HCT116 (cell line): ENCODE measurements at regions not wholly inside any gene's neighbourhood (a gene's known extent, or its start where the extent isn't known, plus 50 kb on each side); places are given as distances from the start of the nearest gene placed in this dataset.

Source experiments
- ATAC-seq: fragments of 200-7000 bp; cut with Tn5 transposase; 2 replicates; pipeline ENCODE4 v1.9.1; 2020; ENCODE audit warnings: mild to moderate bottlenecking, moderate library complexity
- BruUV-seq: library from RNA; stranded (reverse); fragments of 400-500 nt; replicated peaks from 2 replicates; lab custom pipeline; 2021; lab: Mats Ljungman, UMichigan
- CTCF ChIA-PET: fragments of 300-600 bp; sonication (Branson Sonifier 250); formaldehyde crosslinking; loops from one replicate; lab custom pipeline; 2021; ENCODE audit warnings: antibody characterized with exemption; lab: Charles Lee
- POLR2A ChIA-PET: fragments of 300-600, 350-600 bp; sonication (Branson Sonifier 250); formaldehyde crosslinking; loops from one replicate; lab custom pipeline; 2021; ENCODE audit warnings: antibody characterized with exemption; lab: Charles Lee
- RAD21 ChIA-PET, 2 experiments: fragments of 300-600 bp; sonication (Branson Sonifier 250); formaldehyde crosslinking; loops; one replicate each; lab custom pipeline; 2023; ENCODE audit warnings: low total read pairs in 2 of 2; ENCODE audit not compliant: uncharacterized antibody in 2 of 2, unreplicated experiment in 2 of 2, low non-redundant PET in 1 of 2; lab: Charles Lee
- DNase-seq: peaks from one replicate; pipeline ENCODE4 v3.0.0-alpha.2; 2010; ENCODE audit warnings: low read depth, low spot score
- H2AFZ ChIP-seq: fragments of 200-600 bp; shearing (Covaris generic), sonication (generic); 2 replicates; pipeline ENCODE4 v1.6.1; 2017; ENCODE audit warnings: low read depth, mixed run types, mixed read lengths, antibody characterized with exemption, low read length; ENCODE audit not compliant: poor library complexity, severe bottlenecking
- H3K27ac ChIP-seq: 2 replicates; pipeline ENCODE4 v1.5.1; 2012; ENCODE audit warnings: low read depth, low read length
- H3K27me3 ChIP-seq: fragments of 200-600 bp; sonication (generic); 2 replicates; pipeline ENCODE4 v1.6.1; 2016; ENCODE audit warnings: mixed run types, low read length, mixed read lengths; ENCODE audit not compliant: insufficient read depth
- H3K36me3 ChIP-seq, 2 experiments: fragments of 200-500 bp in 1 of 2; fragments of 200-600 bp in 1 of 2; sonication (Bioruptor generic) in 1 of 2; sonication (generic) in 1 of 2; 2 replicates each; pipeline versions ENCODE4 v1.5.1 to v1.6.1; 2014 to 2016; ENCODE audit warnings: low read length in 2 of 2, inconsistent platforms in 1 of 2, mixed read lengths in 1 of 2, mixed run types in 1 of 2; ENCODE audit not compliant: insufficient read depth in 2 of 2, control insufficient read depth in 1 of 2
- H3K4me1 ChIP-seq, 2 experiments: fragments of 200-600 bp in 1 of 2; sonication (generic) in 1 of 2; 2 replicates each; pipeline versions ENCODE4 v1.5.1 to v1.6.1; 2012 to 2017; ENCODE audit warnings: low read length in 2 of 2, inconsistent platforms in 1 of 2, mild to moderate bottlenecking in 1 of 2, mixed read lengths in 1 of 2, mixed run types in 1 of 2, moderate library complexity in 1 of 2; ENCODE audit not compliant: insufficient read depth in 2 of 2, control insufficient read depth in 1 of 2
- H3K4me2 ChIP-seq: fragments of 200-600 bp; sonication (generic); 2 replicates; pipeline ENCODE4 v1.6.1; 2017; ENCODE audit warnings: mixed run types, low read length, mixed read lengths
- H3K4me3 ChIP-seq, 2 experiments: fragments of 200-600 bp in 1 of 2; sonication (generic) in 1 of 2; replicated peaks in 1 of 2; 2 replicates each; pipeline ENCODE4 v1.5.1; 2011 to 2016; ENCODE audit warnings: low read length in 2 of 2, control low read depth in 1 of 2, low read depth in 1 of 2, mild to moderate bottlenecking in 1 of 2, mixed read lengths in 1 of 2, mixed run types in 1 of 2
- H3K79me2 ChIP-seq: fragments of 200-600 bp; sonication (generic); 2 replicates; pipeline ENCODE4 v1.6.1; 2017; ENCODE audit warnings: mild to moderate bottlenecking, mixed run types, low read length, moderate library complexity, mixed read lengths; ENCODE audit not compliant: insufficient read depth
- H3K9ac ChIP-seq: fragments of 200-600 bp; sonication (generic); 2 replicates; pipeline ENCODE4 v1.6.1; 2016; ENCODE audit warnings: low read length, mixed read lengths
- H3K9me2 ChIP-seq: fragments of 200-600 bp; sonication (generic), shearing (Covaris generic); 2 replicates; pipeline ENCODE4 v1.6.1; 2017; ENCODE audit warnings: mixed run types, mild to moderate bottlenecking, moderate library complexity; ENCODE audit not compliant: insufficient read depth
- H3K9me3 ChIP-seq, 2 experiments: fragments of 200-500 bp in 1 of 2; fragments of 200-600 bp in 1 of 2; sonication (Bioruptor generic) in 1 of 2; sonication (generic) in 1 of 2; 2 replicates each; pipeline ENCODE4 v1.6.1; 2014 to 2017; ENCODE audit warnings: low read length in 2 of 2, mixed read lengths in 2 of 2, inconsistent platforms in 1 of 2, low read depth in 1 of 2, mild to moderate bottlenecking in 1 of 2, mixed run types in 1 of 2, moderate library complexity in 1 of 2; ENCODE audit not compliant: control insufficient read depth in 1 of 2, insufficient read depth in 1 of 2
- H4K20me1 ChIP-seq: fragments of 200-600 bp; sonication (generic), shearing (Covaris generic); 2 replicates; pipeline ENCODE4 v1.6.1; 2017; ENCODE audit warnings: mixed run types, mild to moderate bottlenecking, moderate library complexity; ENCODE audit not compliant: insufficient read depth
- CTCF ChIP-seq, 3 experiments: fragments of 200-600 bp in 1 of 3; sonication (generic) in 1 of 3; IDR thresholded peaks in 2 of 3; conservative IDR thresholded peaks in 1 of 3; 2 replicates each; pipeline ENCODE4 v1.5.1; 2012 to 2017; ENCODE audit warnings: low read depth in 2 of 3, low read length in 2 of 3, antibody characterized with exemption in 1 of 3, borderline replicate concordance in 1 of 3, control low read depth in 1 of 3, mild to moderate bottlenecking in 1 of 3, mixed read lengths in 1 of 3, mixed run types in 1 of 3, moderate library complexity in 1 of 3; ENCODE audit not compliant: insufficient read depth in 1 of 3
- EGR1 ChIP-seq: IDR thresholded peaks from 2 replicates; pipeline ENCODE4 v1.6.1; 2012; ENCODE audit warnings: low read depth
- ELF1 ChIP-seq: IDR thresholded peaks from 2 replicates; pipeline ENCODE4 v1.6.1; 2012; ENCODE audit warnings: low read depth, borderline replicate concordance
- EZH2 ChIP-seq: fragments of 200-600 bp; sonication (generic); IDR thresholded peaks from 2 replicates; pipeline ENCODE4 v1.6.1; 2017; ENCODE audit warnings: antibody characterized with exemption, mixed run types
- FOSL1 ChIP-seq: IDR thresholded peaks from 2 replicates; pipeline ENCODE4 v1.6.1; 2012; ENCODE audit warnings: low read depth
- JUND ChIP-seq: IDR thresholded peaks from 2 replicates; pipeline ENCODE4 v1.6.1; 2012
- MAX ChIP-seq: IDR thresholded peaks from 2 replicates; pipeline ENCODE4 v1.6.1; 2012
- POLR2A ChIP-seq: IDR thresholded peaks from 2 replicates; pipeline ENCODE4 v1.7.0; 2011; ENCODE audit warnings: borderline replicate concordance; ENCODE audit not compliant: insufficient read depth, insufficient read length; ENCODE audit errors: extremely low read depth
- RAD21 ChIP-seq: IDR thresholded peaks from 2 replicates; pipeline ENCODE4 v1.6.1; 2012; ENCODE audit warnings: low read depth, mild to moderate bottlenecking
- SIN3A ChIP-seq: IDR thresholded peaks from 2 replicates; pipeline ENCODE4 v1.6.1; 2012; ENCODE audit warnings: low read depth
- SRF ChIP-seq: IDR thresholded peaks from 2 replicates; pipeline ENCODE4 v1.6.1; 2012; ENCODE audit warnings: low read depth
- TCF7L2 ChIP-seq: IDR thresholded peaks from 2 replicates; pipeline ENCODE4 v1.7.0; 2011; ENCODE audit warnings: borderline replicate concordance, inconsistent platforms; ENCODE audit not compliant: insufficient read depth, insufficient read length; ENCODE audit errors: extremely low read depth
- ZFX ChIP-seq: fragments of 450-650 bp; IDR thresholded peaks from 2 replicates; pipeline ENCODE4 v1.6.1; 2017
- ZNF274 ChIP-seq: fragments of 200-500 bp; sonication (Bioruptor generic); IDR thresholded peaks from 2 replicates; pipeline ENCODE4 v1.6.1; 2014; ENCODE audit warnings: mild to moderate bottlenecking, low read depth, low read length, inconsistent platforms
- intact Hi-C: fragments of 100-400 bp; cut with micrococcal nuclease; formaldehyde crosslinking; loops from 2 replicates; pipeline ENCODE4 v1.10.0; 2022
- TF ChIP-seq, protein P1 (sequence below): IDR thresholded peaks from 2 replicates; pipeline ENCODE4 v1.6.1; 2012
- TF ChIP-seq, protein P2 (sequence below): IDR thresholded peaks from 2 replicates; pipeline ENCODE4 v1.6.1; 2012; ENCODE audit warnings: low read depth

- ChIA-PET POLR2A (no interaction called here), RAD21 (no interaction called here), CTCF (no interaction called here)
- no peaks in the 10 kb centered on the region for H4K20me1 ChIP-seq
- H3K36me3 ChIP-seq, result no peaks in the 10 kb centered on the region
- TF ChIP-seq POLR2A (no peak), RAD21 (no peak), TCF7L2 (no peak), CTCF (IDR thresholded peaks at IDR 0.05 in 2 of 3, conservative IDR thresholded peaks at IDR 0.05 in 1 of 3; ENCODE audit: borderline replicate concordance in 1 of 3, insufficient read depth in 1 of 3, low read depth in 2 of 3, low read length in 2 of 3) (no peak), ZFX (no peak), MAX (no peak), ELF1 (no peak), SRF (no peak), ZNF274 (no peak), SIN3A (no peak), FOSL1 (no peak), EZH2 (no peak), JUND (no peak), EGR1 (no peak)
- TF ChIP-seq, protein P1, sequence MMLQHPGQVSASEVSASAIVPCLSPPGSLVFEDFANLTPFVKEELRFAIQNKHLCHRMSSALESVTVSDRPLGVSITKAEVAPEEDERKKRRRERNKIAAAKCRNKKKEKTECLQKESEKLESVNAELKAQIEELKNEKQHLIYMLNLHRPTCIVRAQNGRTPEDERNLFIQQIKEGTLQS, result no peak
- TF ChIP-seq, protein P2, sequence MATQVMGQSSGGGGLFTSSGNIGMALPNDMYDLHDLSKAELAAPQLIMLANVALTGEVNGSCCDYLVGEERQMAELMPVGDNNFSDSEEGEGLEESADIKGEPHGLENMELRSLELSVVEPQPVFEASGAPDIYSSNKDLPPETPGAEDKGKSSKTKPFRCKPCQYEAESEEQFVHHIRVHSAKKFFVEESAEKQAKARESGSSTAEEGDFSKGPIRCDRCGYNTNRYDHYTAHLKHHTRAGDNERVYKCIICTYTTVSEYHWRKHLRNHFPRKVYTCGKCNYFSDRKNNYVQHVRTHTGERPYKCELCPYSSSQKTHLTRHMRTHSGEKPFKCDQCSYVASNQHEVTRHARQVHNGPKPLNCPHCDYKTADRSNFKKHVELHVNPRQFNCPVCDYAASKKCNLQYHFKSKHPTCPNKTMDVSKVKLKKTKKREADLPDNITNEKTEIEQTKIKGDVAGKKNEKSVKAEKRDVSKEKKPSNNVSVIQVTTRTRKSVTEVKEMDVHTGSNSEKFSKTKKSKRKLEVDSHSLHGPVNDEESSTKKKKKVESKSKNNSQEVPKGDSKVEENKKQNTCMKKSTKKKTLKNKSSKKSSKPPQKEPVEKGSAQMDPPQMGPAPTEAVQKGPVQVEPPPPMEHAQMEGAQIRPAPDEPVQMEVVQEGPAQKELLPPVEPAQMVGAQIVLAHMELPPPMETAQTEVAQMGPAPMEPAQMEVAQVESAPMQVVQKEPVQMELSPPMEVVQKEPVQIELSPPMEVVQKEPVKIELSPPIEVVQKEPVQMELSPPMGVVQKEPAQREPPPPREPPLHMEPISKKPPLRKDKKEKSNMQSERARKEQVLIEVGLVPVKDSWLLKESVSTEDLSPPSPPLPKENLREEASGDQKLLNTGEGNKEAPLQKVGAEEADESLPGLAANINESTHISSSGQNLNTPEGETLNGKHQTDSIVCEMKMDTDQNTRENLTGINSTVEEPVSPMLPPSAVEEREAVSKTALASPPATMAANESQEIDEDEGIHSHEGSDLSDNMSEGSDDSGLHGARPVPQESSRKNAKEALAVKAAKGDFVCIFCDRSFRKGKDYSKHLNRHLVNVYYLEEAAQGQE, result no peak
- no peaks in the 10 kb centered on the region for H3K27me3 ChIP-seq
- ATAC-seq (no peak), DNase-seq (no peak)
- H3K4me1 ChIP-seq, result no peaks in the 10 kb centered on the region
- H3K9me3 ChIP-seq, result no peaks in the 10 kb centered on the region
- H3K27ac ChIP-seq, result no peak overlapping the region
- no peak overlapping the region for H3K9ac ChIP-seq
- H3K9me2 ChIP-seq, result no peaks in the 10 kb centered on the region
- H3K4me3 ChIP-seq, result no peak overlapping the region
- no TSS peak for BruUV-seq
- H3K4me2 ChIP-seq, result no peak overlapping the region
- intact Hi-C loops, result no loop called here
- H3K79me2 ChIP-seq, result no peaks in the 10 kb centered on the region
- no peak overlapping the region for H2AFZ ChIP-seq
Observed at GRCh38 chr4:115376866-115377265, 263.4 kb upstream of the NDST4 start.
